ENCODE measurements at regions not wholly inside any gene's neighbourhood (a gene's known extent, or its start where the extent isn't known, plus 50 kb on each side); places are given as distances from the start of the nearest gene placed in this dataset.

GRCh38 chr6:119584088-119584487 is 234.5 kb upstream of the MAN1A1 start:
- DNase-seq = no peak

GRCh38 chr6:119581220-119581619 is 231.7 kb upstream of the MAN1A1 start:
- DNase-seq = no peak

GRCh38 chr6:119575721-119576120 is 226.2 kb upstream of the MAN1A1 start:
- no peak for DNase-seq

GRCh38 chr6:119568580-119568979 is 219.0 kb upstream of the MAN1A1 start:
- DNase-seq = no peak

GRCh38 chr6:119566546-119567260 is 217.1 kb upstream of the MAN1A1 start:
- DNase-seq = no peak

GRCh38 chr6:119565893-119566292 is 216.3 kb upstream of the MAN1A1 start:
- no peak for DNase-seq

GRCh38 chr6:119562168-119562567 is 212.6 kb upstream of the MAN1A1 start:
- no peak for DNase-seq

GRCh38 chr6:119559586-119559985 is 210.0 kb upstream of the MAN1A1 start:
- no peak for DNase-seq

GRCh38 chr6:119557239-119557638 is 207.7 kb upstream of the MAN1A1 start:
- no peak for DNase-seq

GRCh38 chr6:119552021-119552420 is 202.5 kb upstream of the MAN1A1 start:
- no peak for DNase-seq

- no peak for DNase-seq
Observed at GRCh38 chr6:119547024-119547423, 197.5 kb upstream of the MAN1A1 start.

GRCh38 chr6:119545245-119545644 is 195.7 kb upstream of the MAN1A1 start:
- DNase-seq = no peak

GRCh38 chr6:119544325-119545175 is 195.0 kb upstream of the MAN1A1 start:
- DNase-seq = no peak

- DNase-seq = no peak
Observed at GRCh38 chr6:119543332-119543731, 193.8 kb upstream of the MAN1A1 start.

- no peak for DNase-seq
Observed at GRCh38 chr6:119542037-119542436, 192.5 kb upstream of the MAN1A1 start.

- no peak for DNase-seq
Observed at GRCh38 chr6:119541132-119541905, 191.8 kb upstream of the MAN1A1 start.

- DNase-seq = no peak
Observed at GRCh38 chr6:119540417-119540816, 190.9 kb upstream of the MAN1A1 start.

- no peak for DNase-seq
Observed at GRCh38 chr6:119539066-119539746, 189.6 kb upstream of the MAN1A1 start.

GRCh38 chr6:119536666-119537065 is 187.1 kb upstream of the MAN1A1 start:
- DNase-seq = no peak

GRCh38 chr6:119535332-119535731 is 185.8 kb upstream of the MAN1A1 start:
- no peak for DNase-seq

- no peak for DNase-seq
Observed at GRCh38 chr6:119533603-119534279, 184.2 kb upstream of the MAN1A1 start.

GRCh38 chr6:119527231-119527578 is 177.6 kb upstream of the MAN1A1 start:
- no peak for DNase-seq

Data from activated effector memory CD4-positive, alpha-beta T cell treated with Interleukin-2 at 50 U/mL for 16 hours (primary cell).